ENCODE measurements at regions not wholly inside any gene's neighbourhood (a gene's known extent, or its start where the extent isn't known, plus 50 kb on each side); places are given as distances from the start of the nearest gene placed in this dataset.

DNA sequence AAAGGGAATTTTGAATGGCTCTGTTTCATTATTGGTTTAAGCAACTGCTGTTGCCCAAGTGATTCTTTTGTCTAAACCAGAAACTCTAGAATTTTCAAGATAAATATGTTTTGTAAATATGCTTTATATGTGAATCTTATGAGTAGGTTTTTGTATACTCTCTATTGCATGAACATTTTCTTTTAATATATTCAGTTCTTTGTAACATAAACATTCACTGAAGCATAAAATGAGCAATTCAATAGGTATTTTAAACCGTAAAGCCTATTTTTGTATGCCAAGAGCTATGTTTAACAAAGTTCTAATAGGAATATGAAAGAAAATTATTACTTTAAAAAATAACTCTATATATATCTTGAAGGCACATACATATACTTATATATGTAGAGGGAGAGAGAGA is 293.1 kb downstream of the PSAT1 start:
- no peak for TF ChIP-seq EZH2phosphoT487 (conservative IDR thresholded peaks at IDR 0.05; ENCODE audit: low read length)
- TF ChIP-seq, protein P1, sequence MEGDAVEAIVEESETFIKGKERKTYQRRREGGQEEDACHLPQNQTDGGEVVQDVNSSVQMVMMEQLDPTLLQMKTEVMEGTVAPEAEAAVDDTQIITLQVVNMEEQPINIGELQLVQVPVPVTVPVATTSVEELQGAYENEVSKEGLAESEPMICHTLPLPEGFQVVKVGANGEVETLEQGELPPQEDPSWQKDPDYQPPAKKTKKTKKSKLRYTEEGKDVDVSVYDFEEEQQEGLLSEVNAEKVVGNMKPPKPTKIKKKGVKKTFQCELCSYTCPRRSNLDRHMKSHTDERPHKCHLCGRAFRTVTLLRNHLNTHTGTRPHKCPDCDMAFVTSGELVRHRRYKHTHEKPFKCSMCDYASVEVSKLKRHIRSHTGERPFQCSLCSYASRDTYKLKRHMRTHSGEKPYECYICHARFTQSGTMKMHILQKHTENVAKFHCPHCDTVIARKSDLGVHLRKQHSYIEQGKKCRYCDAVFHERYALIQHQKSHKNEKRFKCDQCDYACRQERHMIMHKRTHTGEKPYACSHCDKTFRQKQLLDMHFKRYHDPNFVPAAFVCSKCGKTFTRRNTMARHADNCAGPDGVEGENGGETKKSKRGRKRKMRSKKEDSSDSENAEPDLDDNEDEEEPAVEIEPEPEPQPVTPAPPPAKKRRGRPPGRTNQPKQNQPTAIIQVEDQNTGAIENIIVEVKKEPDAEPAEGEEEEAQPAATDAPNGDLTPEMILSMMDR (IDR thresholded peaks at IDR 0.05; ENCODE audit: insufficient read depth, low read length, poor library complexity, severe bottlenecking): no peak
